ENCODE measurements at regions not wholly inside any gene's neighbourhood (a gene's known extent, or its start where the extent isn't known, plus 50 kb on each side); places are given as distances from the start of the nearest gene placed in this dataset.

GRCh38 chr10:125316436-125316835, 156.1 kb upstream of the CTBP2 start:
- H2BK5ac ChIP-seq (ENCODE audit: low read length) = no peak overlapping the region
- no peak overlapping the region for H3K9ac ChIP-seq (ENCODE audit: low read length)
- no peak overlapping the region for H3K27ac ChIP-seq (ENCODE audit: low read depth, low read length)
- H2BK15ac ChIP-seq (replicated peaks; ENCODE audit: low read depth) = no peak overlapping the region
- no peaks in the 10 kb centered on the region for H3K79me1 ChIP-seq (ENCODE audit: low read length)
- no peak overlapping the region for H2AK5ac ChIP-seq (ENCODE audit: low read length)
- H3K4me1 ChIP-seq (ENCODE audit: control insufficient read depth, low read depth, low read length) = no peaks in the 10 kb centered on the region
- no peak overlapping the region for H3K4me3 ChIP-seq (ENCODE audit: low read length)
- H3K4ac ChIP-seq (ENCODE audit: low read depth, low read length) = no peak overlapping the region
- H3K23ac ChIP-seq (ENCODE audit: low read length) = no peak overlapping the region
- WGBS (ENCODE audit: extremely low coverage, insufficient coverage, low lambda C conversion rate) = no CpG with 5 or more reads among the region's 3 CpGs
- H4K5ac ChIP-seq (ENCODE audit: low read length) = no peak overlapping the region
- no peaks in the 10 kb centered on the region for H3K36me3 ChIP-seq (ENCODE audit: control insufficient read depth, insufficient read depth, low read length)
- H3K4me2 ChIP-seq (ENCODE audit: low read length) = no peak overlapping the region
- no peak overlapping the region for H3K56ac ChIP-seq (ENCODE audit: low read length)
- no peaks in the 10 kb centered on the region for H3K79me2 ChIP-seq (ENCODE audit: control insufficient read depth, insufficient read depth, low read length)
- H4K8ac ChIP-seq (ENCODE audit: low read depth, low read length) = no peak overlapping the region
- DNase-seq = peak; percentile 51
- no peak overlapping the region for H2BK120ac ChIP-seq (ENCODE audit: low read depth, low read length)
- no peak overlapping the region for H3K18ac ChIP-seq (ENCODE audit: low read length)
- H3K27me3 ChIP-seq (ENCODE audit: insufficient read depth, low read length, poor library complexity) = no peaks in the 10 kb centered on the region

GRCh38 chr10:125300937-125301336, 140.6 kb upstream of the CTBP2 start:
- no peak overlapping the region for H3K4me2 ChIP-seq (ENCODE audit: low read length)
- H3K36me3 ChIP-seq (ENCODE audit: control insufficient read depth, insufficient read depth, low read length) = no peaks in the 10 kb centered on the region
- WGBS (ENCODE audit: extremely low coverage, insufficient coverage, low lambda C conversion rate) = no CpG with 5 or more reads among the region's 2 CpGs
- no peak for DNase-seq
- no peak overlapping the region for H3K27ac ChIP-seq (ENCODE audit: low read depth, low read length)
- no peak overlapping the region for H3K56ac ChIP-seq (ENCODE audit: low read length)
- no peak overlapping the region for H2AK5ac ChIP-seq (ENCODE audit: low read length)
- H2BK15ac ChIP-seq (replicated peaks; ENCODE audit: low read depth) = no peak overlapping the region
- H4K8ac ChIP-seq (ENCODE audit: low read depth, low read length) = no peak overlapping the region
- no peaks in the 10 kb centered on the region for H3K79me2 ChIP-seq (ENCODE audit: control insufficient read depth, insufficient read depth, low read length)
- no peak overlapping the region for H3K23ac ChIP-seq (ENCODE audit: low read length)
- H4K5ac ChIP-seq (ENCODE audit: low read length) = no peak overlapping the region
- H3K4ac ChIP-seq (ENCODE audit: low read depth, low read length) = no peak overlapping the region
- no peaks in the 10 kb centered on the region for H3K4me1 ChIP-seq (ENCODE audit: control insufficient read depth, low read depth, low read length)
- H3K4me3 ChIP-seq (ENCODE audit: low read length) = no peak overlapping the region
- no peaks in the 10 kb centered on the region for H3K27me3 ChIP-seq (ENCODE audit: insufficient read depth, low read length, poor library complexity)
- H2BK120ac ChIP-seq (ENCODE audit: low read depth, low read length) = no peak overlapping the region
- no peak overlapping the region for H3K9ac ChIP-seq (ENCODE audit: low read length)
- no peaks in the 10 kb centered on the region for H3K79me1 ChIP-seq (ENCODE audit: low read length)
- H2BK5ac ChIP-seq (ENCODE audit: low read length) = no peak overlapping the region
- no peak overlapping the region for H3K18ac ChIP-seq (ENCODE audit: low read length)

GRCh38 chr10:125299461-125299860, 139.1 kb upstream of the CTBP2 start:
- Histone ChIP-seq H4K8ac (ENCODE audit: low read depth, low read length) (no peak overlapping the region), H3K4me1 (ENCODE audit: control insufficient read depth, low read depth, low read length) (no peaks in the 10 kb centered on the region), H3K4ac (ENCODE audit: low read depth, low read length) (no peak overlapping the region), H3K36me3 (ENCODE audit: control insufficient read depth, insufficient read depth, low read length) (no peaks in the 10 kb centered on the region), H3K18ac (ENCODE audit: low read length) (no peak overlapping the region), H3K56ac (ENCODE audit: low read length) (no peak overlapping the region), H2BK5ac (ENCODE audit: low read length) (no peak overlapping the region), H4K5ac (ENCODE audit: low read length) (no peak overlapping the region), H3K23ac (ENCODE audit: low read length) (no peak overlapping the region), H2BK15ac (replicated peaks; ENCODE audit: low read depth) (no peak overlapping the region), H3K27ac (ENCODE audit: low read depth, low read length) (no peak overlapping the region), H3K9ac (ENCODE audit: low read length) (no peak overlapping the region), H3K4me3 (ENCODE audit: low read length) (no peak overlapping the region), H2BK120ac (ENCODE audit: low read depth, low read length) (no peak overlapping the region), H3K27me3 (ENCODE audit: insufficient read depth, low read length, poor library complexity) (no peaks in the 10 kb centered on the region), H2AK5ac (ENCODE audit: low read length) (no peak overlapping the region), H3K4me2 (ENCODE audit: low read length) (no peak overlapping the region), H3K79me1 (ENCODE audit: low read length) (no peaks in the 10 kb centered on the region), H3K79me2 (ENCODE audit: control insufficient read depth, insufficient read depth, low read length) (no peaks in the 10 kb centered on the region)
- no peak for DNase-seq
- no CpG with 5 or more reads among the region's 2 CpGs for WGBS (ENCODE audit: extremely low coverage, insufficient coverage, low lambda C conversion rate)

- no peak overlapping the region for H4K5ac ChIP-seq (ENCODE audit: low read length)
- no peak overlapping the region for H2BK5ac ChIP-seq (ENCODE audit: low read length)
- no peak overlapping the region for H2BK120ac ChIP-seq (ENCODE audit: low read depth, low read length)
- H3K27ac ChIP-seq (ENCODE audit: low read depth, low read length) = no peak overlapping the region
- H2AK5ac ChIP-seq (ENCODE audit: low read length) = no peak overlapping the region
- WGBS (ENCODE audit: extremely low coverage, insufficient coverage, low lambda C conversion rate) = no CpG with 5 or more reads among the region's 9 CpGs
- H3K36me3 ChIP-seq (ENCODE audit: control insufficient read depth, insufficient read depth, low read length) = no peaks in the 10 kb centered on the region
- no peak overlapping the region for H3K9ac ChIP-seq (ENCODE audit: low read length)
- no peak overlapping the region for H2BK15ac ChIP-seq (replicated peaks; ENCODE audit: low read depth)
- no peak for DNase-seq
- H3K4me1 ChIP-seq (ENCODE audit: control insufficient read depth, low read depth, low read length) = no peaks in the 10 kb centered on the region
- H3K4ac ChIP-seq (ENCODE audit: low read depth, low read length) = no peak overlapping the region
- H3K4me3 ChIP-seq (ENCODE audit: low read length) = no peak overlapping the region
- no peak overlapping the region for H4K8ac ChIP-seq (ENCODE audit: low read depth, low read length)
- no peaks in the 10 kb centered on the region for H3K27me3 ChIP-seq (ENCODE audit: insufficient read depth, low read length, poor library complexity)
- no peak overlapping the region for H3K4me2 ChIP-seq (ENCODE audit: low read length)
- no peaks in the 10 kb centered on the region for H3K79me1 ChIP-seq (ENCODE audit: low read length)
- no peak overlapping the region for H3K18ac ChIP-seq (ENCODE audit: low read length)
- H3K79me2 ChIP-seq (ENCODE audit: control insufficient read depth, insufficient read depth, low read length) = no peaks in the 10 kb centered on the region
- no peak overlapping the region for H3K56ac ChIP-seq (ENCODE audit: low read length)
- H3K23ac ChIP-seq (ENCODE audit: low read length) = no peak overlapping the region
Measured at GRCh38 chr10:125296598-125296997, 136.2 kb upstream of the CTBP2 start.

- Histone ChIP-seq H4K5ac (ENCODE audit: low read length) (no peak overlapping the region), H2BK120ac (ENCODE audit: low read depth, low read length) (no peak overlapping the region), H3K4me1 (ENCODE audit: control insufficient read depth, low read depth, low read length) (no peaks in the 10 kb centered on the region), H3K9ac (ENCODE audit: low read length) (no peak overlapping the region), H2BK5ac (ENCODE audit: low read length) (no peak overlapping the region), H3K79me2 (ENCODE audit: control insufficient read depth, insufficient read depth, low read length) (no peaks in the 10 kb centered on the region), H4K8ac (ENCODE audit: low read depth, low read length) (no peak overlapping the region), H3K18ac (ENCODE audit: low read length) (no peak overlapping the region), H3K4me3 (ENCODE audit: low read length) (no peak overlapping the region), H3K27ac (ENCODE audit: low read depth, low read length) (no peak overlapping the region), H3K23ac (ENCODE audit: low read length) (no peak overlapping the region), H2AK5ac (ENCODE audit: low read length) (no peak overlapping the region), H3K79me1 (ENCODE audit: low read length) (no peaks in the 10 kb centered on the region), H3K27me3 (ENCODE audit: insufficient read depth, low read length, poor library complexity) (no peaks in the 10 kb centered on the region), H3K4ac (ENCODE audit: low read depth, low read length) (no peak overlapping the region), H3K36me3 (ENCODE audit: control insufficient read depth, insufficient read depth, low read length) (no peaks in the 10 kb centered on the region), H3K56ac (ENCODE audit: low read length) (no peak overlapping the region), H2BK15ac (replicated peaks; ENCODE audit: low read depth) (no peak overlapping the region), H3K4me2 (ENCODE audit: low read length) (no peak overlapping the region)
- no CpG with 5 or more reads among the region's 2 CpGs for WGBS (ENCODE audit: extremely low coverage, insufficient coverage, low lambda C conversion rate)
- DNase-seq = no peak
Measured at GRCh38 chr10:125294109-125294508, 133.7 kb upstream of the CTBP2 start.

- Histone ChIP-seq H3K79me2 (ENCODE audit: control insufficient read depth, insufficient read depth, low read length) (no peaks in the 10 kb centered on the region), H3K4ac (ENCODE audit: low read depth, low read length) (no peak overlapping the region), H4K8ac (ENCODE audit: low read depth, low read length) (no peak overlapping the region), H3K27ac (ENCODE audit: low read depth, low read length) (no peak overlapping the region), H3K4me3 (ENCODE audit: low read length) (no peak overlapping the region), H2BK15ac (replicated peaks; ENCODE audit: low read depth) (no peak overlapping the region), H3K18ac (ENCODE audit: low read length) (no peak overlapping the region), H3K4me1 (ENCODE audit: control insufficient read depth, low read depth, low read length) (no peaks in the 10 kb centered on the region), H3K36me3 (ENCODE audit: control insufficient read depth, insufficient read depth, low read length) (no peaks in the 10 kb centered on the region), H3K56ac (ENCODE audit: low read length) (no peak overlapping the region), H3K79me1 (ENCODE audit: low read length) (no peaks in the 10 kb centered on the region), H3K23ac (ENCODE audit: low read length) (no peak overlapping the region), H3K27me3 (ENCODE audit: insufficient read depth, low read length, poor library complexity) (no peaks in the 10 kb centered on the region), H2BK5ac (ENCODE audit: low read length) (no peak overlapping the region), H3K9ac (ENCODE audit: low read length) (no peak overlapping the region), H2BK120ac (ENCODE audit: low read depth, low read length) (no peak overlapping the region), H2AK5ac (ENCODE audit: low read length) (no peak overlapping the region), H4K5ac (ENCODE audit: low read length) (no peak overlapping the region), H3K4me2 (ENCODE audit: low read length) (no peak overlapping the region)
- DNase-seq = no peak
- WGBS (ENCODE audit: extremely low coverage, insufficient coverage, low lambda C conversion rate) = no CpG with 5 or more reads among the region's 9 CpGs
Measured at GRCh38 chr10:125291836-125292235, 131.5 kb upstream of the CTBP2 start.

Data from mesendoderm (in vitro differentiated cells).